ENCODE measurements at regions not wholly inside any gene's neighbourhood (a gene's known extent, or its start where the extent isn't known, plus 50 kb on each side); places are given as distances from the start of the nearest gene placed in this dataset.
A peak's percentile ranks its signal among the peaks of the same experiment; 100 is the strongest.

DNA sequence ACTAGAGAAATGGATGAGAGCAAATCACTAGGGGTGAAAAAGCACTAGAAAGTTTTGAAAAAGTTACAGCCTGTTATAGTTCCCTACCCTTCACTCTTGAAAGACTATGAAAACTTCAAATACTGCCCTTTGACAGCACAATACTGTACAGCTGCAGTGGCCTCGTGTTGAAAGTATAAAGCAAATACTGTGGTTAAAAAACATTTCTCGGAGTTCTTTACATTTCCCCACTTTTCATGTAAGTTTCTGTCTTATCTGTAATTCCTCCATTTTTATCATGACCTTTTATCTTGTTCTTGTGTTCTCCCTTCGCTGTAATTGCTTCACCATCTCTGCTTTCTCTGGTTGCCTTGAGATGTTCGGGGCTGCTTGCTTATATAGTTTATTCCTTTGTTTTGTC, 423.8 kb upstream of the CFAP20DC start:
- ATAC-seq, result no peak
- no peak for DNase-seq
- intact Hi-C loops (cut with DNase I, micrococcal nuclease), result no loop called here

- intact Hi-C loops (cut with DNase I, micrococcal nuclease), result no loop called here
- DNase-seq, result no peak
- ATAC-seq, result no peak
These were observed 422.7 kb upstream of the CFAP20DC start for GRCh38 chr3:59472541-59472940.

DNA sequence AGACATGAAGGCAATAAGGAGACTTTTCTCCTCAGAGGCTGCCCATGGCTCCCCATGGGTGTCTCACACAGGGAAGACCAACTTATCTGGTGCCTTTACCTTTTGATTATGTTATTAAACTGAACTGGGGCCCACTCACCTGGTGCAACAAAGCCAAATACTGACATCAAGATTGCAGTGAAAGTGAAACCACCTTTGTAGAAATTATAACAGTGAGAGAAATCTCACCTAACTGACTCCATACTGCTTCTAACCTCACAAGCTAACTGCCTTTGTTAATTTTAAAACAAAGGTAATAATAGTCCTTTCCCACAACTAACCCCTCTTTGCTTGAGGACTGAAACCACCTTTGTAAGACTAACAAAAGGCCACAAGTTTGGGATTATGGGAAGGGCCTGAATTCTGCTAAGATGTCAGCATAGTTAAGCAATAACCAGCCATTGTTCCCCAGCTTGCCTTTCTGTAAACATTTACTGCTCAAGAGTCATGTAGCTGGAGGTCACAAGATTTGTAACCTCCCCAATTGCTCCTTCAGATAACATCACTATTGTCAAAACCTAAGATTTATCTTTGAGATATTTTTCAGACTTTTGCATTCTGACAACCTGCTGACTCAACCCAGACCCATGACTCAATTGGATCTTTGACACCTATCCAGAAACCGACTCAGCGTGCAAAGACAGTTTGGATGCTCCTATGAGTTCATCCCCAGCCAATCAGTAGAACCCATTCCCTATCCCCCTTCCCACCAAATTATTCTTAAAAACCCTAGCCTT, 420.3 kb upstream of the CFAP20DC start:
- intact Hi-C loops (cut with DNase I, micrococcal nuclease), result no loop called here
- no peak for DNase-seq
- no peak for ATAC-seq

GRCh38 chr3:59467476-59467875, 417.7 kb upstream of the CFAP20DC start:
- intact Hi-C loops (cut with DNase I, micrococcal nuclease), result no loop called here
- no peak for ATAC-seq
- DNase-seq, result no peak

- intact Hi-C loops (cut with DNase I, micrococcal nuclease), result no loop called here
- DNase-seq, result no peak
- ATAC-seq, result no peak
These were observed 414.4 kb upstream of the CFAP20DC start for GRCh38 chr3:59464187-59464586.

DNA sequence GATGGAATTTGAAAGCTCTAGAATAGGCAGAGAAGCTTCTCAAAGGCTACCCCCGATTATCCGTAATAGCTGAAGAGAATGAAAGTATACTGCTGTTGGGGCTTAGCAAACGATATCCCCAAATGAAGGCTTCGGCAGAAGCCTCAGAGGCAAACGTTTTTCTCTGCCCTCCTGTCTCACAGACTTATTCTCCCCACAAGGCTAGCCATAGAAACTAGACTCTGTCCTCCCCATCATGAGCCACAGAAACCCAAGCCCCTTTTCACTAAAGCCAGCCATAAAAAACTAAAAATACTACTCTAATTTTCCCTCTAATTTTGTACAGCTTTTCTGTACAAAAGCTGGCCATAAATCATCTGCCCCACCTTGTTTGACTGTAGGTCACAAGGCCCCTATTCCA, 413.4 kb upstream of the CFAP20DC start:
- intact Hi-C loops (cut with DNase I, micrococcal nuclease), result no loop called here
- ATAC-seq (no peak), DNase-seq (no peak)

DNA sequence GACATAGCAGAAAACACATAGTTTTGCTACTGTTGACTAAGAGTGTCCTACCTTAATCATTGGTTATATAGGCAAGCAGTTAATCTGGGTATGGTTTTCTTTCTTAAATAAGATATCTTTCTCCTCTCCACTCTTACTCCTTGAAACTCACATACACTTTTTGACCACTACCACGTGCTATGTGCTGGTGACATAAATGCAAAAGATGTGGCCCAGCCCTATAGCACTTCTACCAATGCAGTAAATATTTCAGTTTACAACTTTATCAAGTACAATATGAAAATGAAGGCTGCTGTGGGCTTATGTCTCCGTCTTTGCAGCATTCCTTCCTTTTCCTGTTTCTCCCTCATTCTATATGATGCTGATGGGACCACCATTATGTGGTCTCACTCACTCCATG, 410.2 kb upstream of the CFAP20DC start:
- no peak for ATAC-seq
- intact Hi-C loops (cut with DNase I, micrococcal nuclease), result no loop called here
- no peak for DNase-seq

DNA sequence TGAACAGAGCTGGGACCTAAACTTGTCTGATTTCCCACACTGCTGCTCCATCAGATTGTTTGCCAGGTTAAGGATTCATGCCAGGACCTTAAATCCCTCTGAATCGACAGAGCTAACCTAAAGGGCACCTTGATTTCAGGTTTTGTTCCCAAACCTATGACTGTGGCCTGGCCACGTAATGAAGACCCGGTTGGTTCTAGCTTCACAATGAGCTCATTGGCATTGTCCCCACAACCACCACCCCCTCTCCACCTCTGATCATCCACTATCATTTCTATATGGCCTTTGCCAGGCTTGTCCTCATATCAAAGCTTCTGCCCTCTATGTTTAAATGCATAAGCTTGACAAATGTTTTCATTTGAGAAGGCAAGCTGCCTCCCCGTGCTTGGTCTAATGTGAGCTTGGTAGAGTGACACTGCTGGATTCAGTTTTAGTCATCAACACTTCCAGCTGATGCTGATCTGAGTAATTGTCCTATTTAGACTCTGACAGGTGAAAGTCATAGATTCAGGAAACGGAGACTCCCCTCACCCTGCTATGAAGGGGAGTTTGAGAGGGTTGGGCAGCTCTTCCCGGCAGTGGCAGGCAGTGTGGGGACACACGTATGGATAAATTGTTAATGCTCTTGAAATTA, 407.1 kb upstream of the CFAP20DC start:
- intact Hi-C loops (cut with DNase I, micrococcal nuclease), result no loop called here
- DNase-seq, result no peak
- ATAC-seq, result no peak

- DNase-seq, result no peak
- ATAC-seq, result no peak
- intact Hi-C loops (cut with DNase I, micrococcal nuclease), result no loop called here
These were observed 402.2 kb upstream of the CFAP20DC start for GRCh38 chr3:59451800-59452746.

DNA sequence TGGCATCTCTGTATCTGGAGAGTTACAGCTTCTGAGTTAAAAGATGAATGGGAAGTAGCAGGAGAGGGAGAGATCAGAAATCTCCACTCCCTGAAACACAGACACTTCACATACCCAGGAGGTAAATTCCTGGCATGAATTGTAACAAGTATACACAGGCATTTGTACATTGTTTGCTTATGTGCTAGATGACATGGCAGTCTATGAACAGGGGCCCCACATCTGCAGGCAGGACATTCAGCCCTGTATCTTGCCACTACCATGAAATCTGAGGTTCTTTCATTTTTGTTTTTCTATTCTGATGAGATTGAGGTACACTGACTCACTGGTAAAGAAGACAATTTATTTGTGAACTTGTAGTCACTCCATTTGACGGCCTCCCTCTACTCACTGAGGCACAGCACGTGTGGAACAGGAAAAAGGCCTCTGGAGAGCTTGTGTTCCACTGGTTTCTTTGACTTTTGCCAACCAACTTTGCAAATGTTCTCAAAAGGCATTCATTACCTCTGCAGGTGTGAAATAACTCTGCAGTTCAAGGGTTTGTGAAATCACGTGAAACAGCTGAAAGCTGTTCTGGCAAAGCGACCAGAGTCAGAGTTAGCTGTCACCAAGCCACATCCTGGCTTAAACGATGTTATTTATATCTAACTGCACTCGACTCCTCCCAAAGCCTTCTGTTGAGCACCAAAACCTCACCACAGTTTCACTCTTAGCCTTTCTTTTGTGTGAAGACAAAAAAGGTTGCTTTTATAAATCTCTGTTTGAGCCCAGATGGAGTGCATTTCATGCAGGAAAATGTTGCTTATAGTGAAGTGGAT, 401.3 kb upstream of the CFAP20DC start:
- intact Hi-C loops (cut with DNase I, micrococcal nuclease), result no loop called here
- ATAC-seq (peak; percentile 50), DNase-seq (no peak)

- intact Hi-C loops (cut with DNase I, micrococcal nuclease), result no loop called here
- no peak for DNase-seq
- ATAC-seq, result no peak
These were observed 400.6 kb upstream of the CFAP20DC start for GRCh38 chr3:59450437-59450836.

DNA sequence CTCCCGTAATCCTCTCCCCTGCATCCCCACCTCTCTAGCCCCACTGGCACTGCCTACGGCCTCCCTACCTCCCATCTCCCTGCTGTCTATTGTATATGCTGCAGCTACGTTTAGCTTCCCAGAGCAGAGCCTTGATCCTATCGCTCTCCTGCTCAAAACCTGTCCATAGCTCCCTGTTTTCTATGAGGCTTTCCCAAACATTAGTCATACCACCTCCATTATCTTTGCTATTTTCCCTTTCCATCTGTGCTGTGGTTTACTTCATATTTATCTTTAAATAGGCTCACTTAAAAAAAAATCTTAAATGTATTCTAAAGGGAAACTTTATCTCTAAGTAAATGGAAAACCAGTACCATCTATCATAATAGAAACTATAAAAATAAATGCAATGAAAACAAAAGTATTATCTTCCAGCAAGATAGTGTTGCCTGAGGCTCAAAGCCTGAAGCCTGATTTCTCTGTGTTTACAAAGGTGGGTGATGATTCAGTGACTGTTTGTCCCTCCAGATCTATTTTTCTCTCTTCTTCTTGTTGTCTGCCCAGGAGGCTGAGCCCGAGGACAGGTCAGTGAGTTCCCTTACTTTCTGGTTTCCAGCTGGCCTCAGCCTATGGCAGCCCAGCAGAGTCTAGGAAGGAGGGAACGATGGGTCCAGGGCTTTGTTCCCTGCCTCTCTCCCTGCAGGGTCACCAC, 397.1 kb upstream of the CFAP20DC start:
- intact Hi-C loops (cut with DNase I, micrococcal nuclease), result no loop called here
- DNase-seq (no peak), ATAC-seq (no peak)

DNA sequence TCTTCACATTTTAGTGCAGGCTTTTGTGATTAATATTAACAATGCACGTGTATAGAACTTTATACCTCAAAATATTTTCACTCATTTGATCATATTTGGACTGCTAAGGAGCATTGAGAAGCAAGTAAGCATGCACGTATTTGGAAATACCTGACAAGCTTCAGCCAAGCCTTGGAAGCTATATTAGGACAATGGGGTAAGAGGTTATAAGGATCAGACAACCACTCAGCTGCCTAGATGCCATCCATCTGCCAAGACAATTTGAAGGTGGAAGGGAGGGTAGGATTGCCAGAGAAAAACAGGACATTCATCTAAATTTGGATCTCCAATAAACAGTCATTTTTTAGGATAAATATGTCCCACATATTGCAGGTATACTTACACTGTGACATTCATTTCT, 394.9 kb upstream of the CFAP20DC start:
- ATAC-seq (no peak), DNase-seq (no peak)
- intact Hi-C loops (cut with DNase I, micrococcal nuclease), result no loop called here

DNA sequence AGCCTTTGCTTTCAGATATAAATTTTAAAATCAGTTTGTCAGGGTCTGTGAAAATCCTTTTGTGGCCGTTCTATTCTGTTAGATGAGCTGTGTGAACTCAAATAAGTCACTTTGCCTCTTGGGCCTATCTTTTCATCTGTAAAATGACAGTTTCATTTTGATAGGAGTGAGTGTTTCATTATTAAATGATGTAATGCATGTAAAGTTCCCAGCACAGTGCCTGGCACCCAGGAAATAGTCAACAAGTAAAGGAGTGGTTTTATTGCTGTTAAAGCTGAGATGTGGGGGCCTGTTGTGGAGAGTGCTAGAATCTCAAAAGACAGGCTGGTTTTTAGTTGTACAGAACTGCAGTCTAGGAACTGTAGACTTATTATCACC, 394.5 kb upstream of the CFAP20DC start:
- intact Hi-C loops (cut with DNase I, micrococcal nuclease), result no loop called here
- ATAC-seq, result peak; percentile 45
- DNase-seq, result no peak

DNA sequence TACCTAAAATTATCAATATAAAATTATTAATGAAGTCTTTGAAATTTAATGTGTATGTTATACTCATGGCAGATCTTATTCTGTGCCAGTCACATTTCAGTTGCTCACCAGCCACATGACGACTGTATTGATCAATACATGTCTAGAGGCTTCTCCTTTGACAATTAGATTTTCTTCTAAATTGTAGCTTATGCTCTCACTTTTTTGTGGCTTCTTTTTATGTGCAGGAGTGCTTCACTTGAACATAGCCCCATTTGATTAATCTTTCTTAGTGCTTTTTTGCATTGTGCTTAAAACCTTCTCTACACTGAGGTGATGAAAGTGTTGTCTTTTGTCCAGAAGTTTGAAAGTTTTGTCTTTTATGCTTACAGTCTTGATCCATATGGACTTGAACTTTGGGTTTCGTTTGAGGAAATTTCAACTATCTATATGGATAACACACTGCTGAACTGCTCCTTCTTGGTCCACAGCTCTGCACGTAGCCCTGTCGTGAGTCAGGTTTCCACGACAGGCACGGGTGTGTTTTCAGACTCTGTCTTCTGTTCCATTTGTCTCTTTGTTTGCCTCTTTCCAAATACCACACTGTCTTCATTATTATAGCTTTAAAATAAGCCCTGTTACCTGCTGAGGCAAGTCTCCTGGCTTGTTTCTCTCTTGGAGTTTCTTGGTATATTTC, 393.9 kb upstream of the CFAP20DC start:
- intact Hi-C loops (cut with DNase I, micrococcal nuclease), result no loop called here
- DNase-seq, result no peak
- no peak for ATAC-seq

GRCh38 chr3:59442046-59442445, 392.2 kb upstream of the CFAP20DC start:
- DNase-seq (no peak), ATAC-seq (no peak)
- intact Hi-C loops (cut with DNase I, micrococcal nuclease), result no loop called here

GRCh38 chr3:59440285-59441028, 390.6 kb upstream of the CFAP20DC start:
- intact Hi-C loops (cut with DNase I, micrococcal nuclease), result no loop called here

More at GRCh38 chr3:59440285-59441028, 390.6 kb upstream of the CFAP20DC start:
- ATAC-seq (no peak), DNase-seq (no peak)
